ENCODE measurements at regions not wholly inside any gene's neighbourhood (a gene's known extent, or its start where the extent isn't known, plus 50 kb on each side); places are given as distances from the start of the nearest gene placed in this dataset.

- POLR2A ChIA-PET = no interaction called here
- no peak for DNase-seq (ENCODE audit: extremely low spot score)
- CTCF ChIA-PET = no interaction called here
- TF ChIP-seq BHLHE40 (IDR thresholded peaks at IDR 0.05; ENCODE audit: borderline replicate concordance) = no peak
- TF ChIP-seq L3MBTL2 (conservative IDR thresholded peaks at IDR 0.05) = no peak
- TF ChIP-seq FOXK2 (IDR thresholded peaks at IDR 0.05) = no peak
- no peak for TF ChIP-seq ELF4 (IDR thresholded peaks at IDR 0.05)
- no peak for TF ChIP-seq ARNT (IDR thresholded peaks at IDR 0.05)
- no peak for TF ChIP-seq PKNOX1 (IDR thresholded peaks at IDR 0.05)
- TF ChIP-seq FOXA1 (IDR thresholded peaks at IDR 0.05) = no peak
- TF ChIP-seq TARDBP (IDR thresholded peaks at IDR 0.05) = no peak
- no peak for TF ChIP-seq HDGF (IDR thresholded peaks at IDR 0.05; ENCODE audit: borderline replicate concordance)
- TF ChIP-seq CTBP1 (IDR thresholded peaks at IDR 0.05; ENCODE audit: borderline replicate concordance) = no peak
- TF ChIP-seq ZNF384 (IDR thresholded peaks at IDR 0.05) = no peak
Measured at GRCh38 chr13:76226941-76227340, 590.8 kb downstream of the LMO7 start.

GRCh38 chr13:76225815-76226489 lies 589.8 kb downstream of the LMO7 start:
- CTCF ChIA-PET = interaction anchor here (0.7 kb wide), 1 partner anchor 10 kb away, joined by 3 read pairs; no protein-coding TSS in a partner anchor
- no peak for DNase-seq (ENCODE audit: extremely low spot score)
- no peak for TF ChIP-seq FOXA1 (IDR thresholded peaks at IDR 0.05)
- no peak for TF ChIP-seq LEF1 (IDR thresholded peaks at IDR 0.05; ENCODE audit: borderline replicate concordance)
- TF ChIP-seq SP1 (IDR thresholded peaks at IDR 0.05) = no peak
- no peak for TF ChIP-seq FOXM1 (IDR thresholded peaks at IDR 0.05; ENCODE audit: borderline replicate concordance)
- TF ChIP-seq BHLHE40 (IDR thresholded peaks at IDR 0.05; ENCODE audit: borderline replicate concordance) = no peak
- no peak for TF ChIP-seq SUZ12 (IDR thresholded peaks at IDR 0.05)
- TF ChIP-seq ELF4 (IDR thresholded peaks at IDR 0.05) = no peak
- no peak for TF ChIP-seq ARNT (IDR thresholded peaks at IDR 0.05)
- no peak for TF ChIP-seq FOXK2 (IDR thresholded peaks at IDR 0.05)
- TF ChIP-seq PKNOX1 (IDR thresholded peaks at IDR 0.05) = no peak
- no peak for TF ChIP-seq ZNF384 (IDR thresholded peaks at IDR 0.05)
- TF ChIP-seq L3MBTL2 (conservative IDR thresholded peaks at IDR 0.05) = no peak
- no peak for TF ChIP-seq NFRKB (IDR thresholded peaks at IDR 0.05)
- POLR2A ChIA-PET = no interaction called here

- ChIA-PET CTCF (no interaction called here), POLR2A (no interaction called here)
- TF ChIP-seq PKNOX1 (IDR thresholded peaks at IDR 0.05) (no peak), ELF4 (IDR thresholded peaks at IDR 0.05) (no peak), ZNF384 (IDR thresholded peaks at IDR 0.05) (no peak), ARNT (IDR thresholded peaks at IDR 0.05) (no peak), NFRKB (IDR thresholded peaks at IDR 0.05) (no peak), CTBP1 (IDR thresholded peaks at IDR 0.05; ENCODE audit: borderline replicate concordance) (no peak), BHLHE40 (IDR thresholded peaks at IDR 0.05; ENCODE audit: borderline replicate concordance) (no peak), TARDBP (IDR thresholded peaks at IDR 0.05) (no peak), SP1 (IDR thresholded peaks at IDR 0.05) (no peak)
- no peak for DNase-seq (ENCODE audit: extremely low spot score)
Measured at GRCh38 chr13:76223999-76224398, 587.9 kb downstream of the LMO7 start.

GRCh38 chr13:76223565-76223964 lies 587.4 kb downstream of the LMO7 start:
- no peak for TF ChIP-seq HDGF (IDR thresholded peaks at IDR 0.05; ENCODE audit: borderline replicate concordance)
- no peak for TF ChIP-seq LEF1 (IDR thresholded peaks at IDR 0.05; ENCODE audit: borderline replicate concordance)
- no peak for TF ChIP-seq ZNF384 (IDR thresholded peaks at IDR 0.05)
- no peak for TF ChIP-seq FOXK2 (IDR thresholded peaks at IDR 0.05)
- TF ChIP-seq NFRKB (IDR thresholded peaks at IDR 0.05) = no peak
- CTCF ChIA-PET = no interaction called here
- POLR2A ChIA-PET = no interaction called here
- no peak for DNase-seq (ENCODE audit: extremely low spot score)

GRCh38 chr13:76222511-76222910 lies 586.4 kb downstream of the LMO7 start:
- CTCF ChIA-PET = no interaction called here
- POLR2A ChIA-PET = no interaction called here
- TF ChIP-seq LEF1 (IDR thresholded peaks at IDR 0.05; ENCODE audit: borderline replicate concordance) = no peak
- no peak for TF ChIP-seq ZNF384 (IDR thresholded peaks at IDR 0.05)
- TF ChIP-seq HDGF (IDR thresholded peaks at IDR 0.05; ENCODE audit: borderline replicate concordance) = no peak
- TF ChIP-seq CTBP1 (IDR thresholded peaks at IDR 0.05; ENCODE audit: borderline replicate concordance) = no peak
- no peak for TF ChIP-seq NFRKB (IDR thresholded peaks at IDR 0.05)
- no peak for TF ChIP-seq SUZ12 (IDR thresholded peaks at IDR 0.05)
- TF ChIP-seq PKNOX1 (IDR thresholded peaks at IDR 0.05) = no peak
- TF ChIP-seq FOXA1 (IDR thresholded peaks at IDR 0.05) = no peak
- TF ChIP-seq ARNT (IDR thresholded peaks at IDR 0.05) = no peak
- DNase-seq (ENCODE audit: extremely low spot score) = no peak

GRCh38 chr13:76216729-76217128 lies 580.6 kb downstream of the LMO7 start:
- TF ChIP-seq ZNF384 (IDR thresholded peaks at IDR 0.05) (no peak), ELF4 (IDR thresholded peaks at IDR 0.05) (no peak), SP1 (IDR thresholded peaks at IDR 0.05) (no peak), TARDBP (IDR thresholded peaks at IDR 0.05) (no peak), SUZ12 (IDR thresholded peaks at IDR 0.05) (no peak), HDGF (IDR thresholded peaks at IDR 0.05; ENCODE audit: borderline replicate concordance) (no peak), FOXA1 (IDR thresholded peaks at IDR 0.05) (no peak), CTBP1 (IDR thresholded peaks at IDR 0.05; ENCODE audit: borderline replicate concordance) (no peak), PKNOX1 (IDR thresholded peaks at IDR 0.05) (no peak), FOXK2 (IDR thresholded peaks at IDR 0.05) (no peak), NFRKB (IDR thresholded peaks at IDR 0.05) (no peak), L3MBTL2 (conservative IDR thresholded peaks at IDR 0.05) (no peak), ARNT (IDR thresholded peaks at IDR 0.05) (no peak)
- ChIA-PET CTCF (interaction anchor here (0.6 kb wide), 1 partner anchor 334 kb away, joined by 7 read pairs; no protein-coding TSS in a partner anchor), POLR2A (no interaction called here)
- no peak for DNase-seq (ENCODE audit: extremely low spot score)

Measured in HEK293T (cell line).